Neural cell (in vitro differentiated cells): ENCODE measurements at regions not wholly inside any gene's neighbourhood (a gene's known extent, or its start where the extent isn't known, plus 50 kb on each side); places are given as distances from the start of the nearest gene placed in this dataset.
"Not testable (repeated sequence)": the region's sequence is repeated elsewhere in the genome, so short reads cannot be mapped to it uniquely, and the experiment has no call there.

Experiments
- EZH2 ChIP-seq: fragments of 200-600, 300-800 bp; shearing (Covaris generic), sonication (generic); IDR thresholded peaks from 2 replicates; pipeline ENCODE4 v1.6.1; 2014; ENCODE audit warnings: antibody characterized with exemption, low read length, borderline replicate concordance, mild to moderate bottlenecking; ENCODE audit not compliant: insufficient read depth, poor library complexity, severe bottlenecking
- RAD21 ChIP-seq: fragments of 450-650 bp; conservative IDR thresholded peaks from 2 replicates; pipeline ENCODE4 v1.6.1; 2014; ENCODE audit warnings: antibody characterized with exemption, mild to moderate bottlenecking, moderate library complexity
- TF ChIP-seq, protein P1 (sequence below): fragments of 450-650 bp; IDR thresholded peaks from 2 replicates; pipeline ENCODE4 v1.5.1; 2014; ENCODE audit warnings: antibody characterized with exemption, mild to moderate bottlenecking, moderate library complexity; ENCODE audit not compliant: poor library complexity, severe bottlenecking
- TF ChIP-seq, protein P2 (sequence below): IDR thresholded peaks from 2 replicates; pipeline ENCODE4 v1.6.1; 2012; ENCODE audit warnings: borderline replicate concordance

DNA sequence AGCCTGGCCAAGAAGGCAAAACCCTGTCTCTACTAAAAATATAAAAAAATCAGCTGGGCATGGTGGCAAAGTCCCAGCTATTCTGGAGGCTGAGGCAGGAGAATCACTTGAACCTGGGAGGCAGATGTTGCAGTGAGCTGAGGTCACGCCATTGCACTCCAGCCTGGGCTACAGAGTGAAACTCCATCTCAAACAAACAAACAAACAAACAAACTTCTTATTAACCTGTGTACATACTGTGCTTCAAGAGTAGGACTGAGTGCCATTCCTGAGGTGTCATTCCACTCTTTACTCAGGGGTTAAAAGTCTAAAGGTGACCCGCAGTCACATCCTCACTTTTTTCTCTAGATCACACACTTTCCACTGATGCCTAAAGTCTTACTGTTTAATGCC lies 169.4 kb upstream of the MKLN1 start:
- TF ChIP-seq, protein P1, sequence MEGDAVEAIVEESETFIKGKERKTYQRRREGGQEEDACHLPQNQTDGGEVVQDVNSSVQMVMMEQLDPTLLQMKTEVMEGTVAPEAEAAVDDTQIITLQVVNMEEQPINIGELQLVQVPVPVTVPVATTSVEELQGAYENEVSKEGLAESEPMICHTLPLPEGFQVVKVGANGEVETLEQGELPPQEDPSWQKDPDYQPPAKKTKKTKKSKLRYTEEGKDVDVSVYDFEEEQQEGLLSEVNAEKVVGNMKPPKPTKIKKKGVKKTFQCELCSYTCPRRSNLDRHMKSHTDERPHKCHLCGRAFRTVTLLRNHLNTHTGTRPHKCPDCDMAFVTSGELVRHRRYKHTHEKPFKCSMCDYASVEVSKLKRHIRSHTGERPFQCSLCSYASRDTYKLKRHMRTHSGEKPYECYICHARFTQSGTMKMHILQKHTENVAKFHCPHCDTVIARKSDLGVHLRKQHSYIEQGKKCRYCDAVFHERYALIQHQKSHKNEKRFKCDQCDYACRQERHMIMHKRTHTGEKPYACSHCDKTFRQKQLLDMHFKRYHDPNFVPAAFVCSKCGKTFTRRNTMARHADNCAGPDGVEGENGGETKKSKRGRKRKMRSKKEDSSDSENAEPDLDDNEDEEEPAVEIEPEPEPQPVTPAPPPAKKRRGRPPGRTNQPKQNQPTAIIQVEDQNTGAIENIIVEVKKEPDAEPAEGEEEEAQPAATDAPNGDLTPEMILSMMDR = not testable (repeated sequence)
- TF ChIP-seq EZH2, RAD21: not testable (repeated sequence)
- TF ChIP-seq, protein P2, sequence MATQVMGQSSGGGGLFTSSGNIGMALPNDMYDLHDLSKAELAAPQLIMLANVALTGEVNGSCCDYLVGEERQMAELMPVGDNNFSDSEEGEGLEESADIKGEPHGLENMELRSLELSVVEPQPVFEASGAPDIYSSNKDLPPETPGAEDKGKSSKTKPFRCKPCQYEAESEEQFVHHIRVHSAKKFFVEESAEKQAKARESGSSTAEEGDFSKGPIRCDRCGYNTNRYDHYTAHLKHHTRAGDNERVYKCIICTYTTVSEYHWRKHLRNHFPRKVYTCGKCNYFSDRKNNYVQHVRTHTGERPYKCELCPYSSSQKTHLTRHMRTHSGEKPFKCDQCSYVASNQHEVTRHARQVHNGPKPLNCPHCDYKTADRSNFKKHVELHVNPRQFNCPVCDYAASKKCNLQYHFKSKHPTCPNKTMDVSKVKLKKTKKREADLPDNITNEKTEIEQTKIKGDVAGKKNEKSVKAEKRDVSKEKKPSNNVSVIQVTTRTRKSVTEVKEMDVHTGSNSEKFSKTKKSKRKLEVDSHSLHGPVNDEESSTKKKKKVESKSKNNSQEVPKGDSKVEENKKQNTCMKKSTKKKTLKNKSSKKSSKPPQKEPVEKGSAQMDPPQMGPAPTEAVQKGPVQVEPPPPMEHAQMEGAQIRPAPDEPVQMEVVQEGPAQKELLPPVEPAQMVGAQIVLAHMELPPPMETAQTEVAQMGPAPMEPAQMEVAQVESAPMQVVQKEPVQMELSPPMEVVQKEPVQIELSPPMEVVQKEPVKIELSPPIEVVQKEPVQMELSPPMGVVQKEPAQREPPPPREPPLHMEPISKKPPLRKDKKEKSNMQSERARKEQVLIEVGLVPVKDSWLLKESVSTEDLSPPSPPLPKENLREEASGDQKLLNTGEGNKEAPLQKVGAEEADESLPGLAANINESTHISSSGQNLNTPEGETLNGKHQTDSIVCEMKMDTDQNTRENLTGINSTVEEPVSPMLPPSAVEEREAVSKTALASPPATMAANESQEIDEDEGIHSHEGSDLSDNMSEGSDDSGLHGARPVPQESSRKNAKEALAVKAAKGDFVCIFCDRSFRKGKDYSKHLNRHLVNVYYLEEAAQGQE = not testable (repeated sequence)
